SU-DHL-6 (cell line): ENCODE measurements at regions not wholly inside any gene's neighbourhood (a gene's known extent, or its start where the extent isn't known, plus 50 kb on each side); places are given as distances from the start of the nearest gene placed in this dataset.

Source experiments
- H2AFZ ChIP-seq: fragments of 200-600 bp; sonication (generic); 2 replicates; pipeline ENCODE4 v1.6.1; 2014; ENCODE audit warnings: low read depth, mild to moderate bottlenecking, moderate library complexity, mixed read lengths, antibody characterized with exemption, low read length; ENCODE audit not compliant: severe bottlenecking
- H3F3A ChIP-seq: fragments of 200-600 bp; shearing (Covaris generic); 2 replicates; pipeline ENCODE4 v1.6.0; 2016; ENCODE audit warnings: antibody characterized with exemption, mild to moderate bottlenecking; ENCODE audit not compliant: insufficient read depth
- H3K27ac ChIP-seq: fragments of 200-600 bp; sonication (generic); 2 replicates; pipeline ENCODE4 v1.5.1; 2016; ENCODE audit warnings: low read depth, mild to moderate bottlenecking, low read length, moderate library complexity, mixed read lengths
- H3K27me3 ChIP-seq: fragments of 200-600 bp; sonication (generic), shearing (Covaris generic); 2 replicates; pipeline ENCODE4 v1.6.0; 2014; ENCODE audit warnings: mild to moderate bottlenecking, low read length
- H3K36me3 ChIP-seq: fragments of 200-600 bp; sonication (generic); 2 replicates; pipeline ENCODE4 v1.6.1; 2014; ENCODE audit warnings: mild to moderate bottlenecking, low read length, mixed read lengths
- H3K4me2 ChIP-seq: fragments of 300-600, 200-600 bp; shearing (Covaris generic), sonication (generic); 2 replicates; pipeline ENCODE4 v1.6.0; 2014; ENCODE audit warnings: low read length, low read depth, mild to moderate bottlenecking; ENCODE audit not compliant: poor library complexity, severe bottlenecking
- H3K4me3 ChIP-seq: fragments of 200-600 bp; sonication (generic); 2 replicates; pipeline ENCODE4 v1.5.1; 2014; ENCODE audit warnings: antibody characterized with exemption, low read length, mild to moderate bottlenecking, mixed read lengths; ENCODE audit not compliant: insufficient read depth, poor library complexity, severe bottlenecking
- H3K79me2 ChIP-seq: fragments of 200-600 bp; sonication (generic); 2 replicates; pipeline ENCODE4 v1.6.1; 2014; ENCODE audit warnings: mild to moderate bottlenecking, low read length, moderate library complexity; ENCODE audit not compliant: insufficient read depth
- H3K9ac ChIP-seq: fragments of 200-600 bp; sonication (generic); 2 replicates; pipeline ENCODE4 v1.7.0; 2014; ENCODE audit warnings: mild to moderate bottlenecking, low read length
- H3K9me2 ChIP-seq: fragments of 200-600 bp; sonication (generic); replicated peaks from 2 replicates; pipeline ENCODE4 v1.6.1; 2014; ENCODE audit warnings: low read length; ENCODE audit not compliant: insufficient read depth
- H3K9me3 ChIP-seq: fragments of 200-600 bp; sonication (generic); 2 replicates; pipeline ENCODE4 v1.6.1; 2014; ENCODE audit warnings: low read length, mixed read lengths; ENCODE audit not compliant: insufficient read depth
- H4K20me1 ChIP-seq: fragments of 200-600 bp; sonication (generic); 2 replicates; pipeline ENCODE4 v1.6.1; 2014; ENCODE audit warnings: low read depth, mild to moderate bottlenecking, antibody characterized with exemption, low read length, moderate library complexity, mixed read lengths
- CTCF ChIP-seq: fragments of 200-600 bp; sonication (generic); IDR thresholded peaks from one replicate; pipeline ENCODE4 v1.5.1; 2017; ENCODE audit warnings: antibody characterized with exemption, mild to moderate bottlenecking, low read length, moderate library complexity; ENCODE audit not compliant: insufficient read depth, poor library complexity, severe bottlenecking
- EZH2phosphoT487 ChIP-seq: fragments of 200-600 bp; sonication (generic), shearing (Covaris generic); conservative IDR thresholded peaks from 2 replicates; pipeline ENCODE4 v1.6.1; 2018; ENCODE audit warnings: mild to moderate bottlenecking, antibody characterized with exemption, low read length, moderate library complexity, mixed read lengths

GRCh38 chr3:193779933-193780332 is 186.9 kb downstream of the OPA1 start:
- H3K4me3 ChIP-seq = no peak overlapping the region
- no peak overlapping the region for H3K27ac ChIP-seq
- no peak overlapping the region for H3K4me2 ChIP-seq
- no peaks in the 10 kb centered on the region for H3K27me3 ChIP-seq
- no peaks in the 10 kb centered on the region for H3K79me2 ChIP-seq
- no peaks in the 10 kb centered on the region for H3K36me3 ChIP-seq
- TF ChIP-seq EZH2phosphoT487 (no peak), CTCF (no peak)
- H3K9ac ChIP-seq = no peak overlapping the region
- no peaks in the 10 kb centered on the region for H3F3A ChIP-seq
- no peak overlapping the region for H2AFZ ChIP-seq
- no peaks in the 10 kb centered on the region for H3K9me2 ChIP-seq
- H4K20me1 ChIP-seq = no peaks in the 10 kb centered on the region
- no peaks in the 10 kb centered on the region for H3K9me3 ChIP-seq

- Histone ChIP-seq H3K27me3 (no peaks in the 10 kb centered on the region), H3K9me2 (no peaks in the 10 kb centered on the region), H3K9ac (no peak overlapping the region), H2AFZ (no peak overlapping the region), H3K36me3 (no peaks in the 10 kb centered on the region), H3K4me2 (no peak overlapping the region), H3F3A (no peaks in the 10 kb centered on the region), H3K79me2 (no peaks in the 10 kb centered on the region), H3K4me3 (no peak overlapping the region), H3K27ac (no peak overlapping the region), H4K20me1 (no peaks in the 10 kb centered on the region), H3K9me3 (no peaks in the 10 kb centered on the region)
- no peak for TF ChIP-seq CTCF
- TF ChIP-seq EZH2phosphoT487 = no peak
These were observed 187.4 kb downstream of the OPA1 start for GRCh38 chr3:193780397-193780796.

- Histone ChIP-seq H3K4me3 (no peak overlapping the region), H3K9me3 (no peaks in the 10 kb centered on the region), H3K9me2 (no peaks in the 10 kb centered on the region), H3K36me3 (no peaks in the 10 kb centered on the region), H3K27me3 (no peaks in the 10 kb centered on the region), H3K27ac (no peak overlapping the region), H2AFZ (no peak overlapping the region), H3K4me2 (no peak overlapping the region), H3K79me2 (no peaks in the 10 kb centered on the region), H4K20me1 (no peaks in the 10 kb centered on the region), H3K9ac (no peak overlapping the region), H3F3A (no peaks in the 10 kb centered on the region)
- peak; percentile 48 for TF ChIP-seq CTCF
- no peak for TF ChIP-seq EZH2phosphoT487
These were observed 187.9 kb downstream of the OPA1 start for GRCh38 chr3:193780810-193781478.
